Lower leg skin (tissue), 4 donors: ENCODE measurements at regions not wholly inside any gene's neighbourhood (a gene's known extent, or its start where the extent isn't known, plus 50 kb on each side); places are given as distances from the start of the nearest gene placed in this dataset.

Experiments used
- DNase-seq, 2 donors: peaks; one replicate each; pipeline ENCODE4 v3.0.0-alpha.2; 2019; ENCODE audit warnings: low spot score in 2 of 2
- H3K4me3 ChIP-seq: fragments of 200-600 bp; sonication (generic); 2 replicates; pipeline ENCODE4 v1.5.1; 2017; ENCODE audit warnings: mild to moderate bottlenecking, low read depth; ENCODE audit not compliant: poor library complexity, severe bottlenecking
- CTCF ChIP-seq, 3 donors: fragments of 450-650 bp; IDR thresholded peaks; one replicate each; pipeline ENCODE4 v1.5.1; 2016; ENCODE audit warnings: antibody characterized with exemption in 3 of 3, mild to moderate bottlenecking in 3 of 3, moderate library complexity in 2 of 3
- POLR2A ChIP-seq, 2 donors: fragments of 450-650 bp; IDR thresholded peaks; one replicate each; pipeline ENCODE4 v1.6.1; 2016 to 2017; ENCODE audit warnings: antibody characterized with exemption in 2 of 2, mild to moderate bottlenecking in 1 of 2, moderate library complexity in 1 of 2
- WGBS, 2 donors: methylation state at CpG; one replicate each; pipeline ENCODE4 v1.1.5; 2018; 5-methylcytosine and 5-hydroxymethylcytosine counted together
- intact Hi-C: fragments of 100-400 bp; cut with DNase I; formaldehyde crosslinking; loops from one replicate; pipeline ENCODE4 v1.15.0; 2023; ENCODE audit warnings: low total_unique reads

GRCh38 chr10:52440612-52441285 is 126.7 kb downstream of the DKK1 start:
- no peak for DNase-seq
- WGBS, 2 donors: 64 to 71% methylated on average over 7 of the region's 7 CpGs
- intact Hi-C loops: no loop called here
- no peak for TF ChIP-seq POLR2A (IDR thresholded peaks at IDR 0.05)
- no peak overlapping the region for H3K4me3 ChIP-seq

- TF ChIP-seq POLR2A (IDR thresholded peaks at IDR 0.05) (no peak), CTCF (IDR thresholded peaks at IDR 0.05) (no peak)
- DNase-seq: no peak
- no peak overlapping the region for H3K4me3 ChIP-seq
- intact Hi-C loops: no loop called here
Measured at GRCh38 chr10:52442576-52442975, 128.5 kb downstream of the DKK1 start.

- no peak for DNase-seq
- 16 to 22% methylated on average over 3 of the region's 3 CpGs for WGBS, 2 donors
- intact Hi-C loops: no loop called here
- TF ChIP-seq CTCF (IDR thresholded peaks at IDR 0.05): no peak
- no peak for TF ChIP-seq POLR2A (IDR thresholded peaks at IDR 0.05)
- H3K4me3 ChIP-seq: no peak overlapping the region
Measured at GRCh38 chr10:52443419-52444388, 129.6 kb downstream of the DKK1 start.

- DNase-seq: no peak
- TF ChIP-seq POLR2A (IDR thresholded peaks at IDR 0.05): no peak
- TF ChIP-seq CTCF (IDR thresholded peaks at IDR 0.05): no peak
- H3K4me3 ChIP-seq: no peak overlapping the region
- 38 to 58% methylated on average over 5 of the region's 5 CpGs for WGBS, 2 donors
- intact Hi-C loops: no loop called here
Measured at GRCh38 chr10:52446391-52446790, 132.3 kb downstream of the DKK1 start.

- no peak overlapping the region for H3K4me3 ChIP-seq
- TF ChIP-seq CTCF (IDR thresholded peaks at IDR 0.05): no peak
- TF ChIP-seq POLR2A (IDR thresholded peaks at IDR 0.05): no peak
- intact Hi-C loops: no loop called here
- DNase-seq: no peak
Measured at GRCh38 chr10:52447931-52448353, 133.9 kb downstream of the DKK1 start.

- TF ChIP-seq CTCF (IDR thresholded peaks at IDR 0.05): no peak
- TF ChIP-seq POLR2A (IDR thresholded peaks at IDR 0.05): no peak
- H3K4me3 ChIP-seq: no peak overlapping the region
- intact Hi-C loops: no loop called here
- DNase-seq: no peak
- WGBS, 2 donors: 89 to 92% methylated on average over 6 of the region's 6 CpGs
Measured at GRCh38 chr10:52450762-52451291, 136.7 kb downstream of the DKK1 start.
